Body of pancreas (tissue), 4 donors: ENCODE measurements at regions not wholly inside any gene's neighbourhood (a gene's known extent, or its start where the extent isn't known, plus 50 kb on each side); places are given as distances from the start of the nearest gene placed in this dataset.
"Not testable (repeated sequence)": the region's sequence is repeated elsewhere in the genome, so short reads cannot be mapped to it uniquely, and the experiment has no call there.

Source experiments
- ATAC-seq: fragments of 150-250 bp; one replicate; pipeline ENCODE4 v1.9.1; 2016
- DNase-seq, 4 donors: peaks; one replicate each; pipeline ENCODE4 v3.0.0-alpha.2; 2019
- H3K27ac ChIP-seq, 4 donors: fragments of 200-600 bp; sonication (generic); 1 replicate in 3 of 4; 2 replicates in 1 of 4; pipeline versions ENCODE4 v1.5.1 to v1.6.1; 2016 to 2019; ENCODE audit warnings: mild to moderate bottlenecking in 1 of 4, mixed read lengths in 1 of 4, moderate library complexity in 1 of 4
- H3K27me3 ChIP-seq, 2 donors: fragments of 200-600 bp; sonication (generic); one replicate each; pipeline ENCODE4 v1.6.0; 2016; ENCODE audit warnings: mild to moderate bottlenecking in 1 of 2
- H3K36me3 ChIP-seq, 2 donors: fragments of 200-600 bp; sonication (generic); replicated peaks in 1 of 2; 2 replicates each; pipeline ENCODE4 v1.5.1; 2016; ENCODE audit warnings: low read depth in 2 of 2; ENCODE audit not compliant: insufficient read depth in 1 of 2
- H3K4me1 ChIP-seq: fragments of 200-600 bp; sonication (generic); one replicate; pipeline ENCODE4 v1.6.0; 2016
- H3K4me3 ChIP-seq, 2 donors: fragments of 200-600 bp; sonication (generic); 1 replicate in 1 of 2; 2 replicates in 1 of 2; pipeline ENCODE4 v1.5.1; 2016 to 2019
- H3K9me3 ChIP-seq, 3 donors: fragments of 200-600 bp; sonication (generic); 1 replicate in 2 of 3; 2 replicates in 1 of 3; pipeline ENCODE4 v1.5.1; 2016
- CTCF ChIP-seq, 7 experiments: fragments of 450-650 bp in 4 of 7; fragments of 200-600 bp in 3 of 7; sonication (generic) in 3 of 7; IDR thresholded peaks; one replicate each; pipeline ENCODE4 v1.5.1; 2016 to 2019; ENCODE audit warnings: antibody characterized with exemption in 7 of 7
- POLR2A ChIP-seq, 3 donors: fragments of 450-650 bp; IDR thresholded peaks; one replicate each; pipeline ENCODE4 v1.6.1; 2016; ENCODE audit warnings: antibody characterized with exemption in 3 of 3, mild to moderate bottlenecking in 2 of 3
- WGBS, 2 donors: methylation state at CpG; one replicate each; pipeline ENCODE4 v1.1.5; 2017; 5-methylcytosine and 5-hydroxymethylcytosine counted together
- intact Hi-C: fragments of 100-400 bp; cut with DNase I; formaldehyde crosslinking; loops from one replicate; pipeline ENCODE4 v1.15.1; 2023

DNA sequence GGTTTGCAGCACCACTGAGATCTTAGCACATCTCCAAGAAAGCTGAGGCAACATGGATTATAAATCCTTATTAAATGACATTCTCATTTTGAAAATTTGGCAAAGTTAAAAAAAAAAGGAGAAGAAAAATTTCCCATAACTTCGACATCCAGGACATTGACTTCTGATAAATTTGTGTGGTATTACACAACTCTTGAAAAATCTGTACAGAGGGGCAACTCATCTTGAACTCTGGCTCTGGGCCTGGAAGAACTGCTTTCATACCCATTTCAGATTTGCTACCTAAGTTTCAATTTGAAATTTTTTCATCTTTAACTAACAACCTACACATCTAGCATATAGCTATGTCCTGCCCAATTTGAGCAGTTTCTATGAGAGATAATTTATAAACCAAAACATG, 118.0 kb upstream of the UGP2 start:
- peaks cover 10% of the 10 kb centered on the region for H3K4me1 ChIP-seq

GRCh38 chr2:63725212-63725611, 116.5 kb upstream of the UGP2 start:
- DNase-seq, intact Hi-C loops, H3K36me3 ChIP-seq, H3K9me3 ChIP-seq, ATAC-seq, H3K4me3 ChIP-seq, H3K27ac ChIP-seq, H3K27me3 ChIP-seq: not testable (repeated sequence)
- 100% methylated on average over 1 of the region's 1 CpG for WGBS, 2 donors
- H3K4me1 ChIP-seq, result peaks cover 18% of the 10 kb centered on the region

More for the DNA sequence above, 118.0 kb upstream of the UGP2 start:
- Histone ChIP-seq H3K36me3 (no peaks in the 10 kb centered on the region), H3K9me3 (no peaks in the 10 kb centered on the region), H3K27ac (no peak overlapping the region), H3K4me3 (no peak overlapping the region), H3K27me3 (no peaks in the 10 kb centered on the region)
- DNase-seq (no peak), ATAC-seq (no peak)
- WGBS, 2 donors, result 48 to 59% methylated on average over 1 of the region's 1 CpG
- no peak for TF ChIP-seq POLR2A (IDR thresholded peaks at IDR 0.05)
- TF ChIP-seq CTCF (IDR thresholded peaks at IDR 0.05), result no peak
- intact Hi-C loops, result no loop called here

- no peak for TF ChIP-seq POLR2A (IDR thresholded peaks at IDR 0.05)
- no peak for TF ChIP-seq CTCF (IDR thresholded peaks at IDR 0.05)
- Histone ChIP-seq H3K27ac (no peak overlapping the region), H3K27me3 (no peaks in the 10 kb centered on the region), H3K4me1 (peaks cover 10% of the 10 kb centered on the region), H3K9me3 (no peaks in the 10 kb centered on the region), H3K36me3 (no peaks in the 10 kb centered on the region), H3K4me3 (no peak overlapping the region)
- DNase-seq (no peak), ATAC-seq (no peak)
- WGBS, 2 donors, result 45 to 61% methylated on average over 1 of the region's 1 CpG
- intact Hi-C loops, result no loop called here
Observed at GRCh38 chr2:63729362-63729761, 112.3 kb upstream of the UGP2 start.

DNA sequence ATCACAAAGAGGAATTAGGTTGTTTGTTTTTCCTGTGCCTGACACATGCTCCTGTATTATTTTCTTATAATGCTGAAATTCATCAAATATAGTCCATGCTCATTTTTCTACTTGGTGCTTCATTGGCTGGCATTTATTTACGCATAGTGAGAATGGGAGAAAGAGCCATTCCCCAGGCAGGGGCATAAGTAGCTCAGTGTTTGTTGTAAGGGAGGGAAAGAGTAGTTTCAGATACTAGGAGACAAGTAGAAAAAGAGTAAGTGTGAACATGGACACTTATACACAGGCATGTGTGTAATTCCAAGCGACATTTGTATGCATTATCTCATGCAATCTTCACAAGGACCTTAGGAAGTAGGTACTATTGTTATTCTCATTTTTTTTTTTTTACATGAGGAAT, 111.9 kb upstream of the UGP2 start:
- H3K4me1 ChIP-seq, result peaks cover 15% of the 10 kb centered on the region
- no peaks in the 10 kb centered on the region for H3K36me3 ChIP-seq
- TF ChIP-seq POLR2A (IDR thresholded peaks at IDR 0.05), result no peak
- TF ChIP-seq CTCF (IDR thresholded peaks at IDR 0.05), result no peak
- intact Hi-C loops, result no loop called here
- ATAC-seq (no peak), DNase-seq (no peak)
- H3K4me3 ChIP-seq, result no peak overlapping the region
- H3K27ac ChIP-seq, result no peak overlapping the region
- 88 to 94% methylated on average over 2 of the region's 2 CpGs for WGBS, 2 donors
- no peaks in the 10 kb centered on the region for H3K27me3 ChIP-seq
- no peaks in the 10 kb centered on the region for H3K9me3 ChIP-seq

- H3K4me3 ChIP-seq, result no peak overlapping the region
- WGBS, 2 donors, result 23 to 26% methylated on average over 1 of the region's 1 CpG
- no peaks in the 10 kb centered on the region for H3K36me3 ChIP-seq
- TF ChIP-seq POLR2A (IDR thresholded peaks at IDR 0.05), result no peak
- TF ChIP-seq CTCF (IDR thresholded peaks at IDR 0.05), result no peak
- peaks cover 36% of the 10 kb centered on the region for H3K4me1 ChIP-seq
- no peaks in the 10 kb centered on the region for H3K27me3 ChIP-seq
- ATAC-seq, result no peak
- no peak for DNase-seq
- H3K27ac ChIP-seq, result no peak overlapping the region
- H3K9me3 ChIP-seq, result no peaks in the 10 kb centered on the region
- intact Hi-C loops, result no loop called here
Observed at GRCh38 chr2:63734510-63734909, 107.2 kb upstream of the UGP2 start.
